ENCODE measurements at regions not wholly inside any gene's neighbourhood (a gene's known extent, or its start where the extent isn't known, plus 50 kb on each side); places are given as distances from the start of the nearest gene placed in this dataset.
A peak's percentile ranks its signal among the peaks of the same experiment; 100 is the strongest.

- Histone ChIP-seq H3K4me3 (ENCODE audit: insufficient read depth, low read depth, low read length) (no peak overlapping the region), H3K36me3 (ENCODE audit: insufficient read depth, low read length) (no peaks in the 10 kb centered on the region), H3K9ac (ENCODE audit: low read length) (no peak overlapping the region), H3K9me3 (ENCODE audit: insufficient read depth, low read depth, low read length) (no peaks in the 10 kb centered on the region), H3K27me3 (ENCODE audit: insufficient read depth, low read length) (no peaks in the 10 kb centered on the region), H3K79me2 (ENCODE audit: insufficient read depth, low read length) (no peaks in the 10 kb centered on the region), H3K27ac (ENCODE audit: low read depth, low read length) (no peak overlapping the region), H3K4me1 (ENCODE audit: insufficient read depth, low read length) (no peaks in the 10 kb centered on the region), H4K20me1 (ENCODE audit: insufficient read depth, low read length) (no peaks in the 10 kb centered on the region), H2AFZ (ENCODE audit: low read depth, low read length) (no peak overlapping the region), H3K4me2 (ENCODE audit: low read length) (no peak overlapping the region)
- H3K27me3 Mint-ChIP-seq (ENCODE audit: low read depth, unreplicated experiment), result peaks cover 12% of the 10 kb centered on the region
- H3K36me3 Mint-ChIP-seq (ENCODE audit: low read depth, unreplicated experiment), result no peaks in the 10 kb centered on the region
- DNase-seq (ENCODE audit: low read depth) (no peak), FAIRE-seq (no peak)
- peaks cover 7% of the 10 kb centered on the region for H3K9me3 Mint-ChIP-seq (ENCODE audit: unreplicated experiment)
- TF ChIP-seq, protein P1, sequence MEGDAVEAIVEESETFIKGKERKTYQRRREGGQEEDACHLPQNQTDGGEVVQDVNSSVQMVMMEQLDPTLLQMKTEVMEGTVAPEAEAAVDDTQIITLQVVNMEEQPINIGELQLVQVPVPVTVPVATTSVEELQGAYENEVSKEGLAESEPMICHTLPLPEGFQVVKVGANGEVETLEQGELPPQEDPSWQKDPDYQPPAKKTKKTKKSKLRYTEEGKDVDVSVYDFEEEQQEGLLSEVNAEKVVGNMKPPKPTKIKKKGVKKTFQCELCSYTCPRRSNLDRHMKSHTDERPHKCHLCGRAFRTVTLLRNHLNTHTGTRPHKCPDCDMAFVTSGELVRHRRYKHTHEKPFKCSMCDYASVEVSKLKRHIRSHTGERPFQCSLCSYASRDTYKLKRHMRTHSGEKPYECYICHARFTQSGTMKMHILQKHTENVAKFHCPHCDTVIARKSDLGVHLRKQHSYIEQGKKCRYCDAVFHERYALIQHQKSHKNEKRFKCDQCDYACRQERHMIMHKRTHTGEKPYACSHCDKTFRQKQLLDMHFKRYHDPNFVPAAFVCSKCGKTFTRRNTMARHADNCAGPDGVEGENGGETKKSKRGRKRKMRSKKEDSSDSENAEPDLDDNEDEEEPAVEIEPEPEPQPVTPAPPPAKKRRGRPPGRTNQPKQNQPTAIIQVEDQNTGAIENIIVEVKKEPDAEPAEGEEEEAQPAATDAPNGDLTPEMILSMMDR (IDR thresholded peaks at IDR 0.05; ENCODE audit: insufficient read depth, low read depth, low read length), result no peak
- no peak for TF ChIP-seq EZH2 (IDR thresholded peaks at IDR 0.05; ENCODE audit: insufficient read depth, low read length)
- H3K27ac Mint-ChIP-seq (ENCODE audit: unreplicated experiment), result no peak overlapping the region
- H3K4me1 Mint-ChIP-seq (ENCODE audit: low read depth, unreplicated experiment), result peaks cover 10% of the 10 kb centered on the region
- H3K4me3 Mint-ChIP-seq (ENCODE audit: unreplicated experiment), result peak overlapping the region; percentile 63
Measured at GRCh38 chr4:123547216-123548165, 150.9 kb downstream of the SPRY1 start.

- TF ChIP-seq, protein P1 (IDR thresholded peaks at IDR 0.05; ENCODE audit: insufficient read depth, low read depth, low read length), result no peak
- TF ChIP-seq EZH2 (IDR thresholded peaks at IDR 0.05; ENCODE audit: insufficient read depth, low read length), result no peak
- Histone ChIP-seq H3K27me3 (ENCODE audit: insufficient read depth, low read length) (no peaks in the 10 kb centered on the region), H3K79me2 (ENCODE audit: insufficient read depth, low read length) (no peaks in the 10 kb centered on the region), H4K20me1 (ENCODE audit: insufficient read depth, low read length) (no peaks in the 10 kb centered on the region), H3K36me3 (ENCODE audit: insufficient read depth, low read length) (no peaks in the 10 kb centered on the region), H3K4me2 (ENCODE audit: low read length) (no peak overlapping the region), H3K9me3 (ENCODE audit: insufficient read depth, low read depth, low read length) (no peaks in the 10 kb centered on the region), H2AFZ (ENCODE audit: low read depth, low read length) (no peak overlapping the region), H3K4me3 (ENCODE audit: insufficient read depth, low read depth, low read length) (no peak overlapping the region), H3K27ac (ENCODE audit: low read depth, low read length) (no peak overlapping the region), H3K4me1 (ENCODE audit: insufficient read depth, low read length) (peaks cover 20% of the 10 kb centered on the region), H3K9ac (ENCODE audit: low read length) (no peak overlapping the region)
- Mint-ChIP-seq H3K36me3 (ENCODE audit: low read depth, unreplicated experiment) (peaks cover 2% of the 10 kb centered on the region), H3K4me1 (ENCODE audit: low read depth, unreplicated experiment) (peaks cover 29% of the 10 kb centered on the region), H3K27ac (ENCODE audit: unreplicated experiment) (no peak overlapping the region), H3K27me3 (ENCODE audit: low read depth, unreplicated experiment) (peaks cover 2% of the 10 kb centered on the region), H3K4me3 (ENCODE audit: unreplicated experiment) (no peak overlapping the region), H3K9me3 (ENCODE audit: unreplicated experiment) (peaks cover 5% of the 10 kb centered on the region)
- FAIRE-seq (no peak), DNase-seq (ENCODE audit: low read depth) (no peak)
Measured at GRCh38 chr4:123553279-123553678, 156.7 kb downstream of the SPRY1 start.
